B cell (primary cell): ENCODE measurements at regions not wholly inside any gene's neighbourhood (a gene's known extent, or its start where the extent isn't known, plus 50 kb on each side); places are given as distances from the start of the nearest gene placed in this dataset.

ENCODE experiments used
- CTCF ChIP-seq: fragments of 200-600 bp; IDR thresholded peaks from one replicate; pipeline ENCODE4 v1.8.0; 2022; ENCODE audit warnings: antibody characterized with exemption, mild to moderate bottlenecking
- EZH2 ChIP-seq: IDR thresholded peaks from 2 replicates; pipeline ENCODE4 v1.6.1; 2012; ENCODE audit warnings: borderline replicate concordance, low read depth, mild to moderate bottlenecking, moderate library complexity, low read length; ENCODE audit not compliant: insufficient read depth, poor library complexity, severe bottlenecking

GRCh38 chr1:108050911-108051629 lies 86.1 kb upstream of the VAV3 start:
- TF ChIP-seq CTCF (no peak), EZH2 (no peak)
